GM12878 (cell line): ENCODE measurements at regions not wholly inside any gene's neighbourhood (a gene's known extent, or its start where the extent isn't known, plus 50 kb on each side); places are given as distances from the start of the nearest gene placed in this dataset.

Source experiments
- ATAC-seq: fragments of 200-7000 bp; cut with Tn5 transposase; 3 replicates; pipeline ENCODE4 v1.9.1; 2020; ENCODE audit warnings: mild to moderate bottlenecking, moderate library complexity
- BruUV-seq: library from RNA; stranded (reverse); fragments of 400-500 nt; replicated peaks from 2 replicates; lab custom pipeline; 2021; lab: Mats Ljungman, UMichigan
- CTCF ChIA-PET: fragments of 300-600 bp; sonication (Branson Sonifier 250); formaldehyde crosslinking; extraction: SDS; loops from one replicate; lab custom pipeline; 2021; ENCODE audit warnings: inconsistent platforms; lab: Yijun Ruan, JAX
- POLR2A ChIA-PET: fragments of 350-600 bp; formaldehyde crosslinking; extraction: SDS; loops from one replicate; lab custom pipeline; 2021; ENCODE audit warnings: inconsistent platforms; lab: Charles Lee
- RAD21 ChIA-PET: fragments of 300-600 bp; sonication (Branson Sonifier 250); formaldehyde crosslinking; loops from one replicate; lab custom pipeline; 2023; ENCODE audit warnings: antibody characterized with exemption; ENCODE audit not compliant: unreplicated experiment; lab: Charles Lee
- SMC1A ChIA-PET: fragments of 300-600 bp; sonication (Branson Sonifier 250); formaldehyde crosslinking; loops from one replicate; lab custom pipeline; 2023; ENCODE audit not compliant: unreplicated experiment, uncharacterized antibody; lab: Charles Lee
- DNase-seq: peaks from one replicate; pipeline ENCODE4 v3.0.0-alpha.2; 2011; ENCODE audit warnings: low read depth, low spot score
- FAIRE-seq: peaks from 3 replicates; lab custom pipeline; 2011; peaks lifted over from hg19 to GRCh38; lab: Jason Lieb, UNC
- H2AFZ ChIP-seq: 2 replicates; pipeline ENCODE4 v1.6.0; 2011; ENCODE audit warnings: low read depth, low read length, control low read depth; ENCODE audit not compliant: control insufficient read depth
- H3K27ac ChIP-seq: 2 replicates; pipeline ENCODE4 v1.5.1; 2011; ENCODE audit warnings: control low read depth; ENCODE audit not compliant: control insufficient read depth, insufficient read depth
- H3K27me3 ChIP-seq, 2 experiments: replicated peaks in 1 of 2; 2 replicates each; pipeline versions ENCODE4 v1.6.0 to v1.6.1; 2011; ENCODE audit warnings: low read length in 1 of 2; ENCODE audit not compliant: control insufficient read depth in 2 of 2, insufficient read depth in 2 of 2
- H3K36me3 ChIP-seq, 2 experiments: 2 replicates each; pipeline ENCODE4 v1.5.1; 2011; ENCODE audit warnings: low read length in 1 of 2; ENCODE audit not compliant: control insufficient read depth in 2 of 2, insufficient read depth in 2 of 2
- H3K4me1 ChIP-seq: 2 replicates; pipeline ENCODE4 v1.6.1; 2011; ENCODE audit warnings: mild to moderate bottlenecking, low read length, moderate library complexity, mixed read lengths; ENCODE audit not compliant: control insufficient read depth, insufficient read depth
- H3K4me2 ChIP-seq: 2 replicates; pipeline ENCODE4 v1.6.0; 2011; ENCODE audit warnings: control low read depth; ENCODE audit not compliant: control insufficient read depth, insufficient read depth
- H3K4me3 ChIP-seq: fragments of 200-600 bp; sonication (generic); 2 replicates; pipeline ENCODE4 v1.5.1; 2016
- H3K79me2 ChIP-seq: 2 replicates; pipeline ENCODE4 v1.6.0; 2011; ENCODE audit warnings: low read length; ENCODE audit not compliant: control insufficient read depth, insufficient read depth
- H3K9ac ChIP-seq: 2 replicates; pipeline ENCODE4 v1.8.0; 2011; ENCODE audit warnings: low read length, control low read depth, mixed read lengths; ENCODE audit not compliant: control insufficient read depth, insufficient read depth
- H3K9me3 ChIP-seq: replicated peaks from 3 replicates; pipeline ENCODE4 v1.5.1; 2011; ENCODE audit warnings: mild to moderate bottlenecking, low read length; ENCODE audit not compliant: control insufficient read depth, insufficient read depth
- H4K20me1 ChIP-seq: 2 replicates; pipeline ENCODE4 v1.6.0; 2011; ENCODE audit not compliant: control insufficient read depth, insufficient read depth
- CBFB ChIP-seq: IDR thresholded peaks from 2 replicates; pipeline ENCODE4 v1.6.1; 2016; ENCODE audit warnings: antibody characterized with exemption, low read depth
- DPF2 ChIP-seq: fragments of 450-650 bp; IDR thresholded peaks from 2 replicates; pipeline ENCODE4 v1.6.1; 2017; ENCODE audit warnings: mild to moderate bottlenecking
- GABPA ChIP-seq: IDR thresholded peaks from 2 replicates; pipeline ENCODE4 v1.6.1; 2014; ENCODE audit warnings: antibody characterized with exemption, low read depth, mild to moderate bottlenecking, inconsistent platforms
- HCFC1 ChIP-seq: fragments of 150-350 bp; IDR thresholded peaks from 2 replicates; pipeline ENCODE4 v1.6.1; 2014; ENCODE audit warnings: low read length
- NFYB ChIP-seq: IDR thresholded peaks from 2 replicates; pipeline ENCODE4 v1.6.1; 2011; ENCODE audit warnings: low read depth, mild to moderate bottlenecking, low read length, improper control_type of control experiment, moderate library complexity; ENCODE audit not compliant: insufficient read depth
- POLR2AphosphoS2 ChIP-seq: IDR thresholded peaks from 2 replicates; pipeline ENCODE4 v1.6.1; 2011; ENCODE audit warnings: low read depth, mild to moderate bottlenecking, low read length, improper control_type of control experiment, moderate library complexity
- SIN3A ChIP-seq: IDR thresholded peaks from 2 replicates; pipeline ENCODE4 v1.6.1; 2012; ENCODE audit warnings: low read depth, low read length, improper control_type of control experiment
- ZNF274 ChIP-seq: IDR thresholded peaks from one replicate; pipeline ENCODE4 v1.8.0; 2011; ENCODE audit not compliant: insufficient read length, insufficient read depth
- ZZZ3 ChIP-seq: IDR thresholded peaks from 2 replicates; pipeline ENCODE4 v1.6.1; 2011; ENCODE audit warnings: low read depth; ENCODE audit not compliant: control insufficient read depth, insufficient read length
- WGBS: methylation state at CpG from one replicate; pipeline ENCODE4 v1.1.6; 2016; ENCODE audit warnings: low lambda C conversion rate; ENCODE audit not compliant: insufficient replicate concordance, insufficient coverage; ENCODE audit errors: missing lambda C conversion rate; 5-methylcytosine and 5-hydroxymethylcytosine counted together
- in situ Hi-C: fragments of 300-500 bp; cut with MboI; formaldehyde crosslinking; loops from 9 replicates; pipeline ENCODE4 v1.14.3; 2018; ENCODE audit warnings: mixed read lengths
- intact Hi-C: fragments of 100-400 bp; cut with micrococcal nuclease; formaldehyde crosslinking; loops from one replicate; pipeline ENCODE4 v1.14.2; 2022; ENCODE audit not compliant: unreplicated experiment
- TF ChIP-seq, protein P1 (sequence below): fragments of 450-650 bp; IDR thresholded peaks from 2 replicates; pipeline ENCODE4 v1.6.1; 2018; ENCODE audit warnings: borderline replicate concordance, mild to moderate bottlenecking; ENCODE audit not compliant: partially characterized antibody
- TF ChIP-seq, protein P2 (sequence below): IDR thresholded peaks from 2 replicates; pipeline ENCODE4 v1.6.1; 2011; ENCODE audit warnings: mild to moderate bottlenecking, low read depth, low read length, moderate library complexity; ENCODE audit not compliant: insufficient replicate concordance
- TF ChIP-seq, protein P3 (sequence below), 3 experiments: IDR thresholded peaks in 2 of 3; conservative IDR thresholded peaks in 1 of 3; 2 replicates each; pipeline ENCODE4 v1.5.1; 2011; ENCODE audit warnings: low read depth in 3 of 3, low read length in 3 of 3, mild to moderate bottlenecking in 3 of 3, control low read depth in 2 of 3, moderate library complexity in 2 of 3, inconsistent platforms in 1 of 3, mixed read lengths in 1 of 3; ENCODE audit not compliant: control insufficient read depth in 2 of 3, insufficient read depth in 1 of 3; ENCODE audit errors: extremely low read depth in 1 of 3

DNA sequence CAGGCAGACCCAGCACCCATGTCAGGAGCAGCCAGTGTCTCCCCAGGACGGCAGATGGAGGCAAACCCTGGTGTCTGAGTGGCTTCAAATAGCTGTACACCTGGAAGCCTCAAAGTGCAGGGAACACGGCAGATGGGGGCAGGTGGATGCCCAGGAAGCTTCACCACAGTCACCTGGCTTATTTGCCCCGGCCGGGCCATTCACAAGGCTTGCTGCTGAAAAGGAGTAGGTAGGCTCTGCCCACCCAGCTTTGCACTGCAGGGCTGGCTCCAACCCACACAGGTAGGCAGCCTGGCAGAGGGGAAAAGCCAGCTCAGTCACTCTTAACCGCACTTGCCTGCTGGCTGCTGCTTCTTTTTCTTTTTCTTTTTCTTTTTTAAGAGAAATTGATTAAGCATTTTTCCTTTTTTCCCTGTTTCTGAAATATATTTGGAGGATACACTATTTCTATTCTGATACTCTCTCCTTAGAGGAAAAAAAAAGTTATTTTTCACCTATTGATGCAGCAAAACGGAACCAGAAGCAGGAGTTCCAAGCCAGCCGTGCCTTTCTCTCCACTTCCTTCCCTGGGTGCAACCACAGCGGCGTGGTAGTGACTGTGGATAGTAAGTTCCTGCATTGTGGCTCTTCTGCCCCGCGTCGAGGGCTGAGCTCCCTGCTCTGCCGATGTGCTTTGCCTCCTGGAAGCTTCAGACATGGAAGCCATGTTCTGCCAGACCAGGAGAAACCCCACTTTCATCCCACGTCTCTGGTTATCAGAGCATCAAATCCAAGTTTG lies 118.3 kb downstream of the KLF6 start (continued):
- TF ChIP-seq, protein P1, sequence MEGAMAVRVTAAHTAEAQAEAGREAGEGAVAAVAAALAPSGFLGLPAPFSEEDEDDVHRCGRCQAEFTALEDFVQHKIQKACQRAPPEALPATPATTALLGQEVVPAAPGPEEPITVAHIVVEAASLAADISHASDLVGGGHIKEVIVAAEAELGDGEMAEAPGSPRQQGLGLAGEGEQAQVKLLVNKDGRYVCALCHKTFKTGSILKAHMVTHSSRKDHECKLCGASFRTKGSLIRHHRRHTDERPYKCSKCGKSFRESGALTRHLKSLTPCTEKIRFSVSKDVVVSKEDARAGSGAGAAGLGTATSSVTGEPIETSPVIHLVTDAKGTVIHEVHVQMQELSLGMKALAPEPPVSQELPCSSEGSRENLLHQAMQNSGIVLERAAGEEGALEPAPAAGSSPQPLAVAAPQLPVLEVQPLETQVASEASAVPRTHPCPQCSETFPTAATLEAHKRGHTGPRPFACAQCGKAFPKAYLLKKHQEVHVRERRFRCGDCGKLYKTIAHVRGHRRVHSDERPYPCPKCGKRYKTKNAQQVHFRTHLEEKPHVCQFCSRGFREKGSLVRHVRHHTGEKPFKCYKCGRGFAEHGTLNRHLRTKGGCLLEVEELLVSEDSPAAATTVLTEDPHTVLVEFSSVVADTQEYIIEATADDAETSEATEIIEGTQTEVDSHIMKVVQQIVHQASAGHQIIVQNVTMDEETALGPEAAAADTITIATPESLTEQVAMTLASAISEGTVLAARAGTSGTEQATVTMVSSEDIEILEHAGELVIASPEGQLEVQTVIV, result no peak
- no peak for TF ChIP-seq NFYB
- TF ChIP-seq DPF2, result no peak
- TF ChIP-seq GABPA, result no peak
- TF ChIP-seq POLR2AphosphoS2, result no peak
- TF ChIP-seq SIN3A, result no peak
- no peak for TF ChIP-seq CBFB
- TF ChIP-seq HCFC1, result no peak

DNA sequence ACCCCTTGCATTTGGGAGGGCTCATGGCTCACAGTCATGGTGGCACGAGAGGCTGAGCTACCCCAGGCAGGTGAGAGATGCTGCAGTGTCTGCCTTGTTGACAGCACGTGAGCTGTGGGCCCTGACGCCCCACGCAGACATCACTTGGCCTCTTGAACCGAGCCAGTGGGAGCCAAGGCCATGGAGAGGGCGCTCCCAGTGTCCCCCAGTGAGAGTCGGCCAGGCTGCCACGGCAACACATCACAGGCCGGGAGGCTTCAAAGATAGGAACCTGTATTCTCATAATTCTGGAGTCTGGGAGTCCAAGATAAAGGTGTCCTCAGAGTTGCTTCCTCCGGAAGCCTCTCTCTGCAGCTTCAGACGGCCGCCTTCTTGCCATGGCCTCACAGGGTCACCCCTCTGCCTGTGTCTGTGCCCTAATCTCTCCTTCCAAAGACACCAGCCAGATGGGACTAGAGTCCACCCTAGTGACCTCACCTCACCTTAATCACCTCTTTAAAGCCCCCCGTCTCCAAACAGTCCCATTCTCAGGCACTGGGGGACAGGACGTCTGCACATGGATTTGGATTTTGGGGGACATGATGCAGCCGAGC lies 119.6 kb downstream of the KLF6 start:
- no peaks in the 10 kb centered on the region for H4K20me1 ChIP-seq
- SMC1A ChIA-PET, result no interaction called here
- FAIRE-seq (no peak), ATAC-seq (no peak), DNase-seq (no peak)
- H3K4me3 ChIP-seq, result no peak overlapping the region
- H3K79me2 ChIP-seq, result no peaks in the 10 kb centered on the region
- TF ChIP-seq ZNF274 (no peak), ZZZ3 (no peak)
- TF ChIP-seq, protein P2, sequence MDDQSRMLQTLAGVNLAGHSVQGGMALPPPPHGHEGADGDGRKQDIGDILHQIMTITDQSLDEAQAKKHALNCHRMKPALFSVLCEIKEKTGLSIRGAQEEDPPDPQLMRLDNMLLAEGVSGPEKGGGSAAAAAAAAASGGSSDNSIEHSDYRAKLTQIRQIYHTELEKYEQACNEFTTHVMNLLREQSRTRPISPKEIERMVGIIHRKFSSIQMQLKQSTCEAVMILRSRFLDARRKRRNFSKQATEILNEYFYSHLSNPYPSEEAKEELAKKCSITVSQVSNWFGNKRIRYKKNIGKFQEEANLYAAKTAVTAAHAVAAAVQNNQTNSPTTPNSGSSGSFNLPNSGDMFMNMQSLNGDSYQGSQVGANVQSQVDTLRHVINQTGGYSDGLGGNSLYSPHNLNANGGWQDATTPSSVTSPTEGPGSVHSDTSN, result no peak
- TF ChIP-seq, protein P3, sequence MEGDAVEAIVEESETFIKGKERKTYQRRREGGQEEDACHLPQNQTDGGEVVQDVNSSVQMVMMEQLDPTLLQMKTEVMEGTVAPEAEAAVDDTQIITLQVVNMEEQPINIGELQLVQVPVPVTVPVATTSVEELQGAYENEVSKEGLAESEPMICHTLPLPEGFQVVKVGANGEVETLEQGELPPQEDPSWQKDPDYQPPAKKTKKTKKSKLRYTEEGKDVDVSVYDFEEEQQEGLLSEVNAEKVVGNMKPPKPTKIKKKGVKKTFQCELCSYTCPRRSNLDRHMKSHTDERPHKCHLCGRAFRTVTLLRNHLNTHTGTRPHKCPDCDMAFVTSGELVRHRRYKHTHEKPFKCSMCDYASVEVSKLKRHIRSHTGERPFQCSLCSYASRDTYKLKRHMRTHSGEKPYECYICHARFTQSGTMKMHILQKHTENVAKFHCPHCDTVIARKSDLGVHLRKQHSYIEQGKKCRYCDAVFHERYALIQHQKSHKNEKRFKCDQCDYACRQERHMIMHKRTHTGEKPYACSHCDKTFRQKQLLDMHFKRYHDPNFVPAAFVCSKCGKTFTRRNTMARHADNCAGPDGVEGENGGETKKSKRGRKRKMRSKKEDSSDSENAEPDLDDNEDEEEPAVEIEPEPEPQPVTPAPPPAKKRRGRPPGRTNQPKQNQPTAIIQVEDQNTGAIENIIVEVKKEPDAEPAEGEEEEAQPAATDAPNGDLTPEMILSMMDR (IDR thresholded peaks at IDR 0.05 in 2 of 3, conservative IDR thresholded peaks at IDR 0.05 in 1 of 3; ENCODE audit: control insufficient read depth in 2 of 3, extremely low read depth in 1 of 3, insufficient read depth in 1 of 3, low read depth in 3 of 3, low read length in 3 of 3), result no peak
- no peaks in the 10 kb centered on the region for H3K4me1 ChIP-seq
- CTCF ChIA-PET, result no interaction called here
- H3K27ac ChIP-seq, result no peak overlapping the region
- BruUV-seq, result no TSS peak
- no peak overlapping the region for H3K4me2 ChIP-seq
- WGBS, result 46% methylated on average over 14 of the region's 15 CpGs
- in situ Hi-C loops (no loop called here), intact Hi-C loops (no loop called here)
- POLR2A ChIA-PET, result no interaction called here
- H3K27me3 ChIP-seq, result no peaks in the 10 kb centered on the region; a peak in 2 of 4 replicates
- H3K36me3 ChIP-seq, result no peaks in the 10 kb centered on the region
- H2AFZ ChIP-seq, result no peak overlapping the region
- no peaks in the 10 kb centered on the region; the same call in 2 of the 3 replicates for H3K9me3 ChIP-seq
- RAD21 ChIA-PET, result no interaction called here
- no peak overlapping the region for H3K9ac ChIP-seq
